ENCODE measurements at regions not wholly inside any gene's neighbourhood (a gene's known extent, or its start where the extent isn't known, plus 50 kb on each side); places are given as distances from the start of the nearest gene placed in this dataset.
A peak's percentile ranks its signal among the peaks of the same experiment; 100 is the strongest.

DNA sequence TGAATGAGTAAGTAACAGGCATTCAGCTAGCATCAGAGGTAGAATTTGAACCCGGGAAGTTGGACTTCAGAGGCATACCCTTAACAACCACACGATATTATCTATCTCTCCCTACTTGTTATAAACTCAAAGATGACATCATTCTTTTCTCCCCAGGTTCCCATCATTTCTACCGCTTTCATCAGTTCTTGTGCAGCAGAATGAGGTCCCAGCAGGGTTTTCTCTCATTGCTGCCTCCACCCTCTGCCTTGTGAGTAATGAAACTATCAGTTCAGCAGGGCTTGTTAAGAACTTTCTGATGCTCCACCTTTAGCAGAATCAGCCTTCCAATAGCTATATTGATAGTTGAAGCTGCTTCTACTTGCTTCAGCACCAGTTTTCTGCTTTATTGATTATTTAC, 487.5 kb upstream of the KCNMB2 start:
- no peak for DNase-seq

DNA sequence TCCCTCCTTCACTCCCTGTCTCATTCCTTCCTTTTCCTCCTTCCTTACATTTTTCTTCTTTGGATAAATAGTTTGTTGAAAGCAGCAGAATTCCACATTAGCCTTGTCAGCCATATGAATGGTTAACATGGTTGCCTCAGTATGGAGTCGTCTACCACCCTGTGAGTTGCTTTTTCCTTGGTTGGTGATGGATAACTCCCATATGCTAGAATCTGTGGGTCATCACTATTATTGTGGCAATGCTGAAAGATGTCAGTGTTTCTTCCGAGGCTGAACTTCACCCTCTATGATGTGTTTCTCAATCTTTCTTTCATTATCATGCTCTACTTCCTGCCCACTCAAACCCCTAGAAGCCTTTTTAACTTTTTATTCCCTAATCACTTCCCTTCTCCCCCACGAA, 481.8 kb upstream of the KCNMB2 start:
- no peak for DNase-seq

DNA sequence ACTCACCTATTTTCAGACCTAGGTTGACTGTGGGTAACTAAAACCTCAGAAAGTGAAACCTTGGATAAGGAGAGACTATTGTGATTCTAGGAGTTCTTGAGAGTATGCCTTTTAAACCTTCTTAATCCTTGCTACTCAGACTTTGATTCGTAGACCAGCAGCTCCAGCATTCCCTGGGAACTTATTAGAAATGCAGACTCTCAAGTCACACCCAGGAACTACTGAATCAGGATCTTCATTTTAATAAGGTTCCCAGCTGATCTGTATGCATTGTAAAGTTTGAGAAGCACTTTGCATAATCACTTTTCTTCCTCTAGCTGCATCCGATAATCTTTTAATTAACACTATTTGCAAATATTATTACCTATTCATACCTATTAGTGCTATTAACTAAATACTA, 480.3 kb upstream of the KCNMB2 start:
- no peak for DNase-seq

DNA sequence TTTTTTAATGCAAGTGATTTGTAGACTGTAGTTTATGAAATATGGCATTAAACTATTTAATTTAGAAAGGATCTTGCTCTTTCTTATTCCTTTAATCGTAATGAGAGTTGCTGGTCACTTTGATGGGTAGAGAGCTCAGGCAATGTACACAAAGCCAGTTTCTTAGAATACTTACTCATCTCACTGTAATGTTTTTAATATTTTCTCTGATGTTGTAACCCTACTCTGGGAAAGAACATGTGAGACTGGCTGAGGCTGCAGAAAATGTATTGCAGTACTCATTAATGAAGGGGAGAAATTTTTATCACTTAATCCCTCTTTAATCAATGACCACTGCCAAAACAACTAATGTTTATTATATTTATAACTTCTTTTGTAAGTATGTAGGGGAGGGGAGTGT, 479.4 kb upstream of the KCNMB2 start:
- DNase-seq: no peak

DNA sequence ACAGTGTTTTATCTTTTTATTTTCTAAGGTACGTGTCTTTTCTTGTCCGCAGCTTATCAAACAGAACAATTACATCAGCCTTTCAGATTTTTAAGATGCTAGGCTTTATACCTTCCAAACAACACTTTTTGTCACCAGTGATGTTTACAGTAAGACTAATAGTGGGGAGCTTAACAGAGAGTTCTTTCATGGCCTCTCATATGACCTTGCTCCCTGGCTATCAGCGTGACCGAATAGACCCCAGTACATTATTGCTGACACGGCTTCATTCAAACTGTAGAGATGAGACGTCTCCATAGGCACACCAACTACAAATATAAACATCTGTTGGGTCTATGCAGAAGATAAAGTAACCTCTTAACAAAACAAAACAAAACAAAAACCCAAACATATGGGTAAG, 477.6 kb upstream of the KCNMB2 start:
- no peak for DNase-seq

DNA sequence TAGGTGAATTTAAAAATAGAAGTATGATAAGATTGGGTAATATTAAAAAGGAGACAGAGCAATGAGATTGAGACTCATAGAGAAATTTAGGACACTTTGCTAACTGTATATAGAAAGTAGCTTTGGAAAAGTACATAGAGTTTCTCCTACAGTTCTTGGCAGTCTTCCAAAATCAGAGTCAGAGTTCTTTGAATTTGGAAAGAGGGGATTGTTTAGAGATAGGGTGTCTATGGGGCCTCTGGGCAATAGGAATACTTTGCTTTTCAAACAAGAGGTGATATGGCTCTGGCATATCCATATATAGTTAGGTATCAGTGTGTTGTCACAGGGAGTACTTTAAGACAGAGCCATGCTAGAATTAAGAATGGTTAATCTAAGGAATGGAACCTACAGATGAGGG, 477.1 kb upstream of the KCNMB2 start:
- DNase-seq: no peak

DNA sequence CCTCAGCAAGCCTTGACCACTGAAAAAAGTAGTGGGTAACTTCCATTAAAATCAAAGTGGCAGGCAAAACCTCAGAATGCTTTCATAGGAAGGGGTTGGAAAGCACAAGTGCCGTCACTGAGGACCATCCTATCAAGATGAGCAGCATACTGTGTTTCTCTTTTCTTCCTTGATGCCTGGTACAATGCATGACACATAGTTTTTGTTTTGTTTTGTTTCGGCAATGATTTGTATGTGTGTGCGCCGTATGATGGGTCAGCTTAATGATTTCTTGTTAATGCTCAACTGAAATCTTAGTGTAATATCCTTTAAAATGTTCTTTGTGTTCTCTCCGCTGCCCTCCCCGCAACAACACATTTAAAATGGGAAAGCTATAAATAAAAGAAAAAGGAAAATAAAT, 476.4 kb upstream of the KCNMB2 start:
- no peak for DNase-seq

DNA sequence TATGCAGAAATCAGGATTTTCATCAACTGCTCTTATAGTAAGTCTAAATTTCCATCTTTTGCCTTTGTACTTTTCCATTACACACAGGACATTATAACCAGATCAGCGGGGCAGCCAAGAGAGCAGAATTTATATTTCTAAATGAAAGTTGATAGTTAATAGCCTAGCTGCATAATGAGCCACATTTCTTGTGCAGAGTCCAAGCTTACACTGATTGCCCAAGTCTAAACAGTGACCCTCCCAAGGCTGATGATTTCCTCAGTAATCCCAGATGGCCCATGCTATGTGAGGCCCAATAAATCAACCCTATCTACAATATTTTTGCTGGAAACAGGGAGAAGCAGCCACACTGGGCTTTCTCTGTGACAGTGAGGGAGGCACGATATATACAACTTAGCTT, 475.8 kb upstream of the KCNMB2 start:
- DNase-seq: no peak

DNA sequence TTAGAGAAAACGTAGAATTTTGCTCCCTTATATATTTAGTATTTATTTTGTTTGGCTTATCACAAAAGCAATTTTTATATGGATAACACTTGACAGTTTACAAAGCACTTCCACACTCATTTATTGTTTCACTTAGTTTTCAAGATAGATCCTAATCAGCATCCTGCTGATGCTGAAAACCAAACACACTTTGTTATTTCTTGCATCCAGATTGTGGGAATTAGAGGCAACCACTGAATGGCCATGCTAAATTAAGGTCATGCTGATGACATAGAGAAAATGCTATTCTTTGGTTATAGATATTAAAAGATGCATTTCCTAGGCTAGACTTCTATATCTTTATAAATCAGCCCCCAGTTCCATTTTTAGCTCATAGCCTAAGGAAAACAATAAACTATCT, 474.1 kb upstream of the KCNMB2 start:
- no peak for DNase-seq

DNA sequence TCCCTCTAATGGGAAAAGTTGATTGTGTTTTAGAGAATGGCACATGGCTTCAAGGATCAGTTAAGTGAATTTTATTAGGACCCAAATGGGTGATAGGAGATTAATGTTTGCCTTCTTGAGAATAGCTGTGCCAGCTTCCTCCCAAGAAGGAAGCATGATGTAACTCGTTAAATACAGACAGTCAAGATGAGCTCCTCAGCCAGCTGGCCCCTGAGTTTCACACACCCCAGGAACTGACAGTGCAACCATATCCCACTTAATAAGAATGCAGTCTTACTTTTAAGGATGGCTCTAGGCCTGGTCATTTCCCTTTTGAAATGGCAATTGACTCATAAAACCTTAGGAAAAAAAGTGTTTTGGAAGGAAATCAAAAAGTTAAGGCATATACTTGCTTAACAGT, 472.8 kb upstream of the KCNMB2 start:
- DNase-seq: no peak

DNA sequence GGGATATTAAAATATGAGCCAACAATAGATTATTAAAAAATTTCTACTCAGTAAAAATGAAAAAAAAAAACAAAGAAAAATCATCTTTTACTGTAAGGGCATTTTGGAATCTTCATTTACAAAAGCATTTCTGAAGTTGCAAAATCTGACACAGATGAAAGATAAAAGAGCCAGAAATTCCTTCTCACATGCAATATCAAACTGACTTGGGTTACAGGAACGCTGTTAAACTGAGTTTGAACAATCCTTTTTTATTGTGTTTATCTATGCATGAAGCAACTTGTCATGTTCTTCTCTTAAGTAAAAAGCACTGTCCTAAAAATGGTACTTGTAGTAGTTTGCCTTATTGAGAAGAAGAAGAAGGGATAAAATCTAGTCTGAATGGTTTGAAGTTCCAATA, 468.5 kb upstream of the KCNMB2 start:
- DNase-seq: no peak

DNA sequence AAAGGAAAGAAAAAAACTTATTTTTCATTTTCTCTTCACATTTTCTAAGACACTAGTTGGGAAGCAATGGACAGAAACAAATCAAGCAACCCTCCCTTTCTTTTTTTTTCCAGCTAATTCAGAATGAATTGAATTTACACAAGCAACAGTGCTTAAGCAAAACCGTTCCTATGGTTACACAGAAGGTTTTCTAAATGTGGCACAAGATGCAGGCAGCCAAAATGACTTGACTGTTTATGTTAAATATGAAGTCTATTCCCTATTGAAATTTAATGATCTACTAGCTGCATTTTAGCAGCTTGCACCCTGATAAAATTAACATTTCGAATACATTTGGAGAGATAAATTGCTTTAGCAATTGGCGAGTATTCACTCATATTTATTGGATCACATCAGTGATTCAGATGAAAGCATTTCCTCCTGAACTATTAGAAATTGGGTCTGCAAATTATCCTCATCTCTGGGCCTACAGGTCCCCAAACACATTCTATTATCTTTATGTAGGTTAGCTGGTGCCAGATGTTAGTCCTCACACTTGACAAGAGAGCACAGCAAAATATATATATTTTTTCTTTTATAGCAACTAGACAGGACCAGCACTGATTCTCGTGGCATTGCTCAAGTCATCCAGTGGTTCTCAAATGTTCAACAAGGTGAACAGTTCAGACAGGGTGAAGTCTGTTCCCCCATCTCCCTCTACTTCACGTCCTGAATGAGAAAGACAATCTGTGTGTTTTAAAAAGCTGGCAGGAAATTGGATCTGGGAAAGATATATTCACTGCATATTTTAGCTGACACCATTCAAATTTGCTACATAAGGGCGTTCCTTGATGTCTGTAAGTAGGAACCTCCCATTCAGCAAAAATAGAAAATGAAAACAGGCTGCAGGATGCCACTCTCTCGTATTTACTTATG, 463.6 kb upstream of the KCNMB2 start:
- DNase-seq: no peak

DNA sequence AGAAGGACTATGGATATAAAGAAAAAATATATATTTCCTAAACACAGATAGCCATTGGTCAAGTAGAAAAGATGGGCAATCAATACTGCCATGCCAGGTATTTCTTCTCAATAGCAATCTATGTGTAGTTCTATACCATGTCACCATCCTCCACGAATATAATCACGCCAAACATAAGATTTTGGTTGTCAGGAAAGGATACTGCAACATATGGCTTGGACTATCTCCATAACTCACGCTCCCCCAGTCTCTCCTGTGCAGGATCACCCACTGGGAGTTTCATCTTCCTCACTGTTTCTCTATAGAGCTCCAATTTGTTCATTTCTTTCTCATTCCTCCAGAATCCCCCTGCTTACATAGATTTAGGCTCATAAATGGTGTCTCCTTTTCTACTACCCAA, 462.9 kb upstream of the KCNMB2 start:
- DNase-seq: no peak

DNA sequence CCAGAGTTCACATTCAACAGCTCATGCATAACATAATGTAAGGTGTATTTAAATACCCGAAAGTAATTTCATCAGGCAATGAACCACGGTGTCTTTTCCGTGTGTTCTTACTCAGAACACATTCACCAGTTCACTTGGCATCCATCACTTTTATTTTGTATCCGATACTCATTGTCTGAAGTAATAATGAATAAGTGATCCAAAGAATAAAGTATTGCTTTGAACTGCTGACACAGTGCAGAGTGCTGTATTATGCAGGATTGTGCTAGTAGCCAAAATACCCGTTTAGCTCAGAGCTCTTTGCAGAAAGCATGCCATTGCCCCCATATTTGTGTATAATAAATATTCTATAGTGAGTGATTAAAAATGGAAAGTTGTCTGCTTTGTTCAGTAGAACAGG, 460.9 kb upstream of the KCNMB2 start:
- no peak for DNase-seq

DNA sequence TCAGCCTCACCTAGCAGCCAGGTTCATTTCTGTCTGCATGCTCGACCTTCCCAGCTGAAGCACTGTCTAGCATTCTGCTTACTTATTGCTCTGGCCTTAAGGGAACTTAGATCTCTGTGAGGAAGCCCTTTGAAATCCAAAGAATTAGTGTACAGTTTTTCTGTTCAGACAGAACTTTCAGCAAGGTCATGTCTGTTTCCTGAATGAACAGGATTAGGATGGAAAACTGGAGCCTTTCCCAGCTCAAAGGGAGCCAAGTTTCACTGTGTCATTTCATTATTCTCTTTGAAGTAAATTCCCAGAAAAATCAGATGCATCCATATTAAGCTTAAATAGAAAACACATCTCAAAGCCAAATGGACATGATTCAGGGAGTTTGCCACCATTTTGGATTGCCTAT, 457.3 kb upstream of the KCNMB2 start:
- DNase-seq: no peak

DNA sequence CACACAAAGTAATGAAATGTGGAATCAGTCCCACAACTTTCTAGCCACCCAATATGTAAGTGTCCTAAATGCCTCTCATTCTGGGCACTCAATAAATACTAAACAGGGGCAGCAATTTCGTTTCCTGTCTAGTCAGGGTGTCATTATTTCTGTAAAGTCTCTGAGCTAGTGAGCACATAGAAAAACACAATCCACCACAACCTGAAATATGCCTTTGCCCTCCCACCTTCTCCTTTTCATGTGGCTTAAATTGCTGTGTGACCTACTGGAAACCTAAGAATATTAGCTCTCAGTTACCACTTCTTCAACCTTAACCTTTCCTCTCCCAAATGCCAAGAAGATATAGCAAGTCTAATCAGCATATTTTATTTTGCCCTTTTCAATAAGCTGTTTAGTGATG, 456.3 kb upstream of the KCNMB2 start:
- DNase-seq: no peak

DNA sequence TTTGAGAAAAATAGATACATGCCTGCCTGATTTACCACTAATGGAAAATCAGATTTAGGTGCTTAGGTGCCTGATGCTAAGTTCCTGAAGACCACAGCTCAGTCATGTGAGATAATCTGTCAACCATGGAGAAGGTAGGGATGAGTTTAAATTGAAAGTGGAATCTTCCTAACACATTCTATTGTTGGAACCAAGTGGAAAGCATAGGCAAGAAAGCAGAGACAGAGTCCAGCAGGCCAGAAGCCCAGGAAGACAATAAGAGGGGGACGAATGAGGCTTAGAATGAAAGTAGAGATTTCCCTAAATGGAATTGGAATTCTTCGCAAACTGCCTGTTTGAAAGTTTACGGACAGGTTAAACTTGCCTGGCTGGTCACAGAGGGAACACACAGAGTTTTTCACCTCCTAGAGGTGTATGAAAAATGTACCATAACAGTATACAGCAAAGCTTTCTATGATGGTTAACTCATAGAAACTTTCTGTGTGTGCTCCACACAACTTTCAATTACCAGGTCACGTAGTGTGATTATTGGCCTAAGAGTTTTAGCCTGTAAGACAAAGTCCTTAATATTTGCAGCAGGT, 453.8 kb upstream of the KCNMB2 start:
- DNase-seq: no peak

DNA sequence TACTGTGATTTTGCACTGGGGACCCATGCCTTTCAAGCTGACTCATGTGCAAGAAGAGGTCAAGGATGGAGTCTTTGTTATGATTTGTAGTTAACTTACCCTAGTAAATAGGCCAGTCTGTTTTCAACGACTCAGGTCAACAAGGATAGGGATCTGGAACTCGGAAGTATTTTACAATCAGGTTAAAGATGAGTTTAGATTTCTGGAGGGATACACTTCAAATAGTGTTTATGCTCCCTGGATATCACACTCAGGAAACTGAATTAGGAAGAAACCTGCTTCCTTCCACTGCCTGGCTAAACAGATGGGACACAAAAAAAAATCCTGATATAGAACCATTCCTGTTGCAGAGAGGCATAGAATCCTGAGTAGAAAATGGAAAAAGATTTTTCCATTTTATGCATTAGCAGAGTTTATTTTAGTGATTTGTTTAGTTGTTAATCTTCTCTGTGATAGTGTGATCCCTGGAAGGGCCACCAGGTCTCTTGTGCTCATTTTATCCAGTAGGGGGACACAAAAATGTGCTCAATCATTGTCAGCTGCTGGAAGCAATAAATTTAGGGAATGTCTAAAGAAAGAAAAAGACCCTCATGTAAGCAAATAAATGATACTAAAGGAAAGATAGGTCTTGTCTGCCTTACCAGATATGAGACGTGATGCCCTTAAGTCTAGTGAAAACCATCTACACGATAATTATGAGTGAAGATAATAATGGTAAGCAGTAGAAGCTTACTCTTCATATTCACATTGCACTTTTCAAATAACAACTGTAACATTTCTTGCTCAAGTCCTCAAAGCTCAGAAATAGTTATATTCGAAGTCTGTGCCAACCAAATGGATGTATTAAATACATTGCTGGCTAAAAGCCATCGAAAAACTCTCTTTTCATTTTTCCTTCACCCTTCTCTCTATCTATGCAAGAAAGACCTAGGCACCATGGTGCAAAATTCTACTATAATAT, 452.1 kb upstream of the KCNMB2 start:
- DNase-seq: no peak

DNA sequence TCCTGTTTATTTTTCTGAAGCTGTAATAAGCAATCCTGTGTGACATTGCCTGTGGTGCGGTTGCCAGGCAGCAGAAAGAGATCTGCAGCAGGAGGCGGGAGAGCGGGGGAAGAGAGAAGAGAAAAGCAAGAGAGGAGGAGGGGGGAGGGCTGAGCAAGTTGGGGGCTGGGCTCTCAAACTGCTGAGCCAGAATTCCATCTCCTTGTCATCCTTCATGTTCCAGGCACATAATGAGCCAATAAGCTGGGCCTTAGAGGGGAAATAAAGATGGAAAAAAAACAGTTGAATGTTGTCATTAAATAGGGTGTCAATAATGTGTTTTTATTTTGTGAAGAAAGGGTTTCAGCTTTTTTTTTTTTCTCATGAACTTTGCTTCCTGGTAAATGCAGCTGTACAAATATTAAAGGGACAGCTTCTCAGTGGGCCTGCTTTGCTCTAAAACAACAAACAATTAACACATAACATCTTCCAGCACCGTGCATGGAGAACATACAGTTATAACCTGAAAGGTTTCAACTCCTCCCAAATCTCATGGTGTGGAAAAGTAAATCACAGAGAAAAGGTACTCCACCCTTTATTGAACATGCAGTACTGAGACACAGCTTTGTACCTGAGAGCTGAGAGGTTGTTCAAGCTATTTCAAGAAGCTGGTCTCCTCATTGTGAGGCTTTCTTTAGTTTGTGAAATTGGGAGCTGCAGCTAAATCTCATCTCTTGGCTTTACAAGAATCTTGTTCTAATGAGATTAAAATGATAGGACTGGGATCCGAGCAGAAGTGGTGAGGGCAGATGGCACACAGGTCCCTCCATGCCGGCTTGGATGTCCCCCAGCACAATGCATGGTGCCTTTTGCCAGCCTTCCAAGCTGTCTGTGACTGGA, 451.1 kb upstream of the KCNMB2 start:
- peak; percentile 7 to 16 for DNase-seq

DNA sequence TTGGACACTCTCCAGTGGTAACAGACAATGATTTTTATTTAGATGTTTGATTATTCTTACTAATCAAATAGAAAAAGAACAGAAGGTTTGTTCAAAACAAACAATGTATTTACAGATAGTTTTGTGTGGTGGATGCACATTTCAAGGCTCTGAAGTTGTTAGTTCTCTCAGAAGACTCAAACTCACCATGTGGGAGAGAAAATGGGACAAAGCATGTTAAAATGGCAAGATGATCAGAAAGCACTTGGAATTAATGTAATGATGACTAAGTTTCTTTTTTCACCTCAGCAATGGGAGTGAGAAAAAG, 450.5 kb upstream of the KCNMB2 start:
- no peak for DNase-seq

DNA sequence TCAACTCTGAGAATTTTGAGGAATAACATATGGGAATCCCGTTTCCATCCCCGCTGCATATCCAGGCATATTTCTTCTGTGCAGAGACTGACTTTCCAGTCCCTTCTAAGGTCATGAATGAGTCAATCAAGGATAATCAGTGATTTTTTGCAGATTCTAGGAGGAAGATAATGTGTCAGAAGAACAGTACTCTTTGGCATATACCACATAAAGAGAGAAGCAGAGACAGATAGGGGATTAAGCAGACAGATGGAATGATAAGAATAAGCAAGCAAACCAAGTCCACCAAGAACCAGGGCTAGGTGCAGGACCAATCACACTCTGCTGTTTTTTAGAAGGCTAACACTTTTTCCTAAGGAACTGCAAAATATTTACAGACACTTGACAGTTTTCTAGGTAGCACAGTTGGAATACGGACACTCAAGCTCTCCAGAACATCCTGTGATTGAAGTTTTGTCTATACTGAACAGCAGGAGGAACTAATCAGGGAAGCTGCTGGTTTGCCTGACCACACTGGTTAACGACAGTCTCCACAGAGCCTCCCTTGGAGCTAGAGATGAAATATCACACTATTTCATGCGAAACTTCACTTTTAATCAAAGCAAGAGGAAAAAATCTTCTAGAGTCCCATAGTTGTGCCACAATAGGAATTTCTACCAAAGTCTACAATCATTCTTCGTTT, 450.0 kb upstream of the KCNMB2 start:
- no peak for DNase-seq

DNA sequence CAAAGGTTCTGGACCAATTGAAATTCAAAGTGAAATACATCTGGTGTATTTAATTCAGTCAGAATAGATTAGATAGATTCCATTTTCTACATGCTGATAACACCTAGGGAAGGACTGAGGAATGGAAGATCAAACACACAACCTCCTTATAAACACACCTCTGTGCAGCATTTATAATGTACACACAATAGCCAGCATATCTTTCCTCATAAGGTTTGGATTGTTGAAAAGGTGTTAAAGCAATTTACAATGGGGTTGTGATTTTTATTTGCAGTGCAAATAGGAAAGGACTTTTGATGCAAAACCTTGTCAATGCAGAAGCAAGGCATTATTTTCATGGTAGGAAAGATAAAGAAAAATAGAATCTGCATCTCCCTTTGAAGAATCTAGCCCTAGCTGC, 448.9 kb upstream of the KCNMB2 start:
- no peak for DNase-seq

Measured in activated CD4-positive, alpha-beta T cell treated with anti-CD3 and anti-CD28 coated beads for 4 hours (primary cell).